GM19193 (cell line): ENCODE measurements at regions not wholly inside any gene's neighbourhood (a gene's known extent, or its start where the extent isn't known, plus 50 kb on each side); places are given as distances from the start of the nearest gene placed in this dataset.

Experiments
- POLR2A ChIP-seq: IDR thresholded peaks from 4 replicates; pipeline ENCODE4 v1.6.1; 2011; ENCODE audit not compliant: insufficient read depth, insufficient read length; ENCODE audit errors: extremely low read depth

DNA sequence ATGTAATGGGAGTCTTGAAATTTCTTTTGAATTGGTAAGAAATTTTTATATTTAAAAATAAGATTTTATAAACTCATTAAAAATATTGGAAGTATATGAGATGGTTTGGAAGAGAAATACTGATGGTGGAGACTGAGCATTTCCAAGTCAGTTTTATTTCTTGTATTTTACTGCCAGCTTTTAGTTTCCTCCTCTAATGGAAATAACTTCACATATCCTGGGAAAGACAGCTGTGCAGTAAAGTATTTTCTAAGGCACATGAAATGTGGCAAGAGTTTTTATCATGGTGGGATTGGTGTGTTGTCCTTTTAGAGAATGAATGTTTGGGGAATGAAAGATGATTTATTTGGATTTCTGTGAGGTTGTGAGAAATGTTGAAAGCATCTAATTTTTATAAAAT lies 346.9 kb upstream of the RGS6 start:
- no peak for TF ChIP-seq POLR2A

DNA sequence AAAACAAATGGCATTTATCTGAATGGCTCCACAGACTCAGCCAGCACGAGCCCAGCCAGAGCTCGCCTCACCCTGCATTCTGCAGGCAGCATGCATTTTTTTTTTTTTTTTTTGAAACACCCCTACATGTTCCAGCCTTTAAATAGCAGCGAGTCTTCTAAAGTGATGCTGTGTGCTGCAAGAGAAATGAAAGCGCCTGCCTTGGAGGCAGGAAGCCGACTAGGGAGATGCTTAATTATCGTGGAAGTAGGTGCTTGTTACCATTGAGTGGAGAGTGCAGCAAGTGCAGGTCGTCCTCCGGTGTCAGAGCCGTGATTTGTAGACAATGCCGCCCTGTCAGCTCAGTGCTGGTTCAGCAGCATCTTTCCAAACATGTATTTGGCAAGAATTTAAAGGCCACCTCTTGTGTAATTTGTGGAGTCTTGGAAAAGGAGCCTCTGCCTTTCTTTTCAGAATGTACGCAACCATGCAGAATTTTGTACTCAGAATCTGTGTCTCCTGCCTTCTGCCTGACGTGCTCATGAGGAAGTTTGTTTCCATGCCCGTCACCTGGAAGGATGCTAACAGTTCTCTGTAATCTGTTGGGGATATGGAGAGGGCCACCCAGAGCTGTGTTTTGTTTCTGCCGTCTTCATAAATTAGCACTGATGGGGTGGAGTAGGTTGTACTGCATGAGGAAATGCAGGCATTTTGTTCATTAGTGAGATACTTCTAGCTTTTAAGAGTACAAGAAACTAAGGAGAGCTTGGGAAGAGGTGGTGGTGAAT lies 345.9 kb upstream of the RGS6 start:
- no peak for TF ChIP-seq POLR2A

DNA sequence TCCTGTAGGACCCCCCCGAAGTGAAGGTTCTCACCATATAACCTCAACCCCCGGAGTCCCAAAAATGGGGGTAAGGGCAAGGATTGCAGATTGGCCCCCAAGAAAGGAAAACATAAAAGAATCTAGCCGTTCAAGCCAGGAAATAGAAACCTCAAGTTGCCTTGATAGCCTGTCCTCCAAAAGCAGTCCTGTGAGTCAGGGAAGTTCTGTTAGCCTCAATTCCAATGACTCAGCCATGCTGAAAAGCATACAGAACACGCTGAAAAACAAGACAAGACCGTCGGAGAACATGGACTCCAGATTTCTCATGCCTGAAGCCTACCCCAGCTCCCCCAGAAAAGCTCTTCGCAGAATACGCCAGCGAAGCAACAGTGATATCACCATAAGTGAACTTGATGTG lies 344.2 kb upstream of the RGS6 start:
- TF ChIP-seq POLR2A: no peak

DNA sequence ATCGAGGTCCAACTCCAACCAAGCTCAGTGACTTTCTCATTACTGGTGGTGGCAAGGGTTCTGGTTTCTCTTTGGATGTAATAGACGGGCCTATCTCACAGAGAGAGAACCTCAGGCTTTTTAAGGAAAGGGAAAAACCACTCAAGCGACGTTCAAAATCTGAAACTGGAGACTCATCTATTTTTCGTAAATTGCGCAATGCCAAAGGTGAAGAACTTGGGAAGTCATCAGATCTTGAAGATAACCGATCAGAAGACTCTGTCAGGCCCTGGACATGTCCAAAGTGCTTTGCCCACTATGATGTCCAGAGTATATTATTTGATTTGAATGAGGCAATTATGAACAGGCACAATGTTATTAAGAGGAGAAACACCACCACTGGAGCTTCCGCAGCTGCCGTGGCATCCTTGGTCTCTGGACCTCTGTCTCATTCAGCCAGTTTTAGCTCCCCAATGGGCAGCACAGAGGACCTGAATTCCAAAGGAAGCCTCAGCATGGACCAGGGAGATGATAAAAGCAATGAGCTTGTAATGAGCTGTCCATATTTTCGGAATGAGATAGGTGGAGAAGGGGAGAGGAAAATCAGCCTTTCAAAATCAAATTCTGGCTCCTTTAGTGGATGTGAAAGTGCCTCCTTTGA lies 343.5 kb upstream of the RGS6 start:
- no peak for TF ChIP-seq POLR2A

DNA sequence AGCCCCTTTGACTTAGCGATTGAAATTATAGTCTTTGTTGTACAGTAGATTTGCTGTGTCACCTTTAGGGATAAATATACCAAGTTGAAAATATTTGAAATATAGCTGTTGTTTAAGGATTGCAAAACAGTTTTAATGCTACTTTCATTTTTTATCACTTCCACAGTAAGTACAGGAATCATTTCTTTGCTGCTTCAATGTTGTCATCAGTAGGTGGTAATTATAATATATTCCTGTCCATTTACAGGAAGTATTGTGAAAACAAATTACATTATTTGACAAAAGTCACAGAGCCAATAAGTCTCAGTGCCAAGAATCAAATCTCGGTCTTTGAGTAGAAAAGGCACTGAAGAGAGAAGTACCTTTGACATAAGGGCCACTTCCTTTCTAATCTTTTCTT lies 342.6 kb upstream of the RGS6 start:
- no peak for TF ChIP-seq POLR2A

DNA sequence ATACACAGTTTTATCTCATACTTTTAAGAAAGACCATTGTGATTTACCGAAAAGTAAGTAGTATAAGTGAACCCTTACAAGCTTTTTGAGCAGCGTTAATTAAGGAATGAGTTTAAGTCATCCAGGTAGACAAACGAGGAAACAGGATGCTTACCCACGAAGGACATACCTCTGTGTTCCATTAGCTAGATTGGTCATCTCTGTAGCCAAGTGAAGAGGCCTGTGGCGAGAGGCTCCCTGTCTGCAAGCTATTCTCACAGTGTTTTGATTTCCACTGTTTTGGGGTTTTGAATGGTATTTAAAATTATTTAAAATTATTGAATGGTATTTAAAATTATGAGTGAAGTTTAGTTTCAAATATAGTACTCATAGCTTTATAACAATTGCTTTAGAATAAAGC lies 342.1 kb upstream of the RGS6 start:
- no peak for TF ChIP-seq POLR2A

DNA sequence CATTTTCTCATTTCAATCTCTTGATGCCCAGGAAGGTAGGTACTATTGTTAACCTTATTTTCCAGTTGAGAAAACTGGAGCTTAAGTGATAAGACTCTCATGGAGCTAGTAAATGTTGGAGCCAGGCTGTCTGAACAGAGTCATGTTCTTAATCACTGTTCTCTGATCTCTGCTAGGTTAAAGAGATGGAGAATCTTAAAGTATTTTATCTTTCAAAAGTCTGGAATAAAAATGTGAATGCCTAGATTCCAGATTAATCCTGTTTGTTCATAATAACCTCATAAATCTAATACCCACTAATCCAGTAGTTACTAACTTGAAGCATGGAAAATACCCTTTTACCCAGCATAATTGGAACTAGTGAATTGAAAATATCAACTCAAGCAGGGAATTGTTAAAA lies 341.0 kb upstream of the RGS6 start:
- TF ChIP-seq POLR2A: no peak

DNA sequence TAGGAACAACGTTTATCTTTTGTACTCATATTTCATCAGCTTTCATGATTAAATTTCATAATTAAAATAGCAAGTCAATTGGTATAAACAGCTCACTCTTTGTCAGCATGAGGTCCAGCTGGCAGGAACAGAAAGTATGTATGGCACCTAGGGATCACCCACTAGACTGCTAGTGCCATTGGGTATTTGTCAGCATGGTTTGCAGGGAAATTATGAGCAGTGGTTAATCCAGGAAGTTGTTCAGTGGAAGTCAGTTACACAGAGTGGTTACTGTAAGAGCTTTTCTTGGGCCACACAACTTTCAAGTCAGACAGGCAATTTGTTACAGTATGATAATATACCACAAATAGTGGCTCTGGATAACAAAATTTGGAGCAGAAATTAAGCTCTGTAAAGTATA lies 340.3 kb upstream of the RGS6 start:
- no peak for TF ChIP-seq POLR2A

DNA sequence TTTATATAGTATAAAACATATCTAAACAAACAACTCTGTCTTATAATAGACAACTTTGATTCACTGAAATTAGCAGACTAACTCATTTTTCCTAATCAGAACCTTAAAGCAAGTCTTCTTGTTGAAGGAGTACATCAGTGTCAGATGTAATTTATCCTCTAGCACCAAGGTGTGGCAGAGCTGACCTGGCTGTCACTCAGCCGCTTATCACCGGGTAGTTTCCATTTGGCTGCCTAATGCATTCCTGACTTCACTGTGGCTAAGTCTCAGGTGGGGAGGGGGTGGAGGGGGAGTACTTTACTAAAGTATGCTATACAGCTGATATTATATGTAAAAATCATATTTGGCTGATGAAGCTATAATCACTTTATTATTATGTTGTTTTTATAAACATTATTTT lies 339.9 kb upstream of the RGS6 start:
- no peak for TF ChIP-seq POLR2A

DNA sequence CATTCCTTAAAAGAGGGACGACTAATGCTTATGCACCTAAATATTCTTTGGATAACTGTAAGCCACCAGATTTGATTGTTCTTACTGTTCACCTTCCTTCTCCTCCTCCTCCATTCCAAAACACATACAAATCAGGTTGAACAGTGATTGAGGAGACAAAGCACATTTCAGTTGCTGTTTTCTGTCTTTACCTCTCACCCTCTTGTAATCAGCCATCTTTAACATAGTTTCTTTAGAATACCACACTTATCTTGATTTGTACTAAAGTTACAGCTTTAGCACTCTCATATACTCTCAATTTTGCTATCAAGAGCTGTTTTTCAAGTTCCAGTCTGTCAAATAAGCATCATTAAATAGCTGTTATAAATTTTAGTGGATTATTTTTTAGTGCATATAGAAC lies 338.3 kb upstream of the RGS6 start:
- no peak for TF ChIP-seq POLR2A

DNA sequence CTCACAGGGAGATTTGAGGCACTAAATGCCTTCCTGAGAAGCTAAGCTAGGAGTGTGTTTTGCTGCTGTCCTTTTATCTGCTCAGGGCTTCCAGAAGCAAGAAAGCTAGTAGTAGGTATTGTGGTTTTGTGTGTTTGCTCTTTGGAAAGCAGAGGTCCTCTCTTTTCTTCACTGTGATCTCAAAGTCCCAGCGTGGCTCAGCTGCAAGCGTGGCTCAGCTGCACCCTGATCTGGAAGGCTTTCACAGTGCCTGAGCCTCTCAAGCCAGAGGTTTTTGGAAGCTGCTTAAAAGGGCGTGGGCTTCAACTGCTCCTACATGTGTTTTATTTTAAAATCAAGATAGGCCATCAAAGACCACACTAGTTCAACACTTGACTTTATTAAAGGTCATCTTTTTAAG lies 337.4 kb upstream of the RGS6 start:
- no peak for TF ChIP-seq POLR2A

DNA sequence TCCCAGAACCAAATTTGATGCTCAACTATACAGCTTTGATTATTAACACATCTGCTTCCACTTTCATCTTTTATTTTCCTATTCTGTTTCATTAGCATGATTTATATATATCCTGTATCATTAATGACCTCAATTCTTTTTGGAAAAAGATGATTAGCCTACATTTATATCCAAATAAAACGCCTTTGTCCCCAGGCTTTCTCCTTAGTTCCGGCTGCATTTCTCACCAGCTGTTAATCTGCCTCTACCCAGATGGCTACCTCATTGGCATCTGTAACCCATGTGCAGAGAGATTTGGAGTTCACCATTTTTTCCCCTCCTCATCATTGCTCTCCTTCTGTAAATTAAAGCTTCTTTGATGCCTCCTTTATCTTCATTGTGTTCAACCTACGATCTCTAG lies 336.8 kb upstream of the RGS6 start:
- no peak for TF ChIP-seq POLR2A

DNA sequence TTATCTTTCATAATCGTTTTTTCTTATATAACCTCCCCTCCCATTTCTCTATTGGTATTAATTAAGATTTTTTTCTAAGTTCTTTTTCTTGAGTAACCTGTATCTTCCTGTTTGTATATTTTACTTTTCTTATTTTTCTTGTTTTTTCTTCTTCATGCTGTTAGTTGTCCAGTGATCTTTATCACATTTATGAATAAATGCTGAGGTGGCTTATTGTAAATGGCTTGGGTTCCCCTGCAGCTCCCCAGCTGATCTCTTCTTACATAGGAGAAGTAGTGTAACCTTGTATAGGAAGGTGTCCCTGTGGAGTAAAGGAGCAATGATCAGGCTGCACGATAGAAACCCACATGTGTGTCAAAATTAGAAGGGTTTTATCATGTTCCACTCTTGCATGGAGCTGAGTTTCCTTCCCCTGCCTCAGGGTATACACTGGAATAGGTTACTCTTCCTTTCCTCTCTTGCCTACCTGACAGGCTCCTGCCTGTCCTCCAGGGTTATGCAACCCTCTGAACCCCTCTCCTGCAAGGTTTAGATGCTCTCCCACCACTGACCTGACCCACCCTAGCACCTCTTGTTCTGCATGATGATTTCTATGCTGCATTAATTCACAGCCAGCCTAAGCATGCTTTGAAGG lies 334.8 kb upstream of the RGS6 start:
- TF ChIP-seq POLR2A: no peak

DNA sequence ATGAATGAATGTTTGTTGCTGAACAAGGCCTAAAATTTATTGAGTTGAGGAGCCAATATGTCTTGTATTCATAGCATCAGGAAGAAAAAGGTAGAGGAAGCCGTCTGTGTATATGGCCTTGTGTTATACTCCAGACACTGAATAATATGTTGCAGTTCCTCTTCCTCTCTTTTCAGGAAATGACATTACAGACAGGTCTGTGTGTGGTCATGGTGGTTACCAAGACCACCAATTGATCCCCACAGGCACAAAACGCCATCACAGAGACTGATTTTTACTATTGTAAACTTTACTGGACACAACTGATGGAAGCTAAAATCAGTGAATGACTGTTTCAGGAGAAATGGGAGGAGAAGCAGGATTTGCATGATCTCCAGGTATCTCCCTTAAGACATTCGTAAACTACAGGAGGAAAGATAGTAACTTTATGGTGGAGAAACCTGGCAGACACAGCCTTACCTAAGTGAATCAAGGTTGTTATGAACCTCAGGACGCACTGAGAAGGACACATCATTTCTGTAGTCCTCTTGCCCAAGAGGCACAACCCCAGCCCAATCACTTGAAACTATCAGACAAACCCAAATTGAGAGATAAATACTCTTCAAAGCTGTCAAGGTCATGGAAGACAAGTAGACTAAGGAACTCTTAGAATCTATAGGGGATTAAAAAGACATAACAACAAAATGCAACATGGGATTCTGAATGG lies 334.1 kb upstream of the RGS6 start:
- no peak for TF ChIP-seq POLR2A

DNA sequence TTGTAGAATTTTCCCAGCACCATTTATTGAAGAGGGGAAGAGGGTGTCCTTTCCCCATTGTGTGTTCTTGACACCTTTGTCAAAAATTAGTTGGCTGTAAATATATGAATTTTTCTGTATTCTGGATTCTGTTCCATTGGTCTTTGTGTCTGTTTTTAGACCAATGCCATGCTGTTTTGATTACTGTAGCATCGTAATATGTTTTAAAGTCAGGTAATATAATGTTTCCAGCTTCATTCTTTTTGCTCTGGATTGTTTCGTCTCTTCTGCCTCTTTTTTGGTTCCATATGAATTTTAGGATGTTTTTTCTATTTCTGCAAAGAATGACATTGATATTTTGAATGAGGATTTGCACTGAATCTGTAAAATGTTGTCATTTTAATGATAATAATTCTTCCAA lies 331.9 kb upstream of the RGS6 start:
- no peak for TF ChIP-seq POLR2A
